SK-MEL-5 (cell line): ENCODE measurements at regions not wholly inside any gene's neighbourhood (a gene's known extent, or its start where the extent isn't known, plus 50 kb on each side); places are given as distances from the start of the nearest gene placed in this dataset.

ENCODE experiments used
- DNase-seq: peaks from one replicate; pipeline ENCODE4 v3.0.0-alpha.2; 2016; ENCODE audit warnings: low read depth, low spot score
- in situ Hi-C: cut with HindIII; loops from 2 replicates; pipeline ENCODE4 v1.10.0; 2016; ENCODE audit warnings: low sequenced_read_pairs, high pct_unique_total_duplicates, low pct_unique_long_range_greater_than_20kb

DNA sequence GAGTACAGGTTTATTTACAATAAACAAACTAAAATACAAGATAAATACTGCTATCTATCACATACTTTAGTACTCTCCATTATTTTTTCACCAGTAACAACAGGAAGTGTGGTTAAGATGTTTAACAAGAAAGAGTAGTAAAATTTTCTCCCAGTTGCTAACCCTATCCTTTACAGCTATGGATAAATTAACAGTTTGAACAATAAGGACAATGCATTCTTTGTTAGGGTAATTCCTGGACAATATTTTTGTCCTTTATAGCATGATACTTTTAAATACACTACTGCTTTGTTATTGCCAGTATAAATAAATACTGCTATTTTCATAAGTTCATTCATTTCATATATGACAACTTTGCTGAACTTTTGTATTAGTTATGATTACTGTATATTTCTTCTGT is 630.2 kb upstream of the ATXN8OS start:
- no peak for DNase-seq
- in situ Hi-C loops = no loop called here

DNA sequence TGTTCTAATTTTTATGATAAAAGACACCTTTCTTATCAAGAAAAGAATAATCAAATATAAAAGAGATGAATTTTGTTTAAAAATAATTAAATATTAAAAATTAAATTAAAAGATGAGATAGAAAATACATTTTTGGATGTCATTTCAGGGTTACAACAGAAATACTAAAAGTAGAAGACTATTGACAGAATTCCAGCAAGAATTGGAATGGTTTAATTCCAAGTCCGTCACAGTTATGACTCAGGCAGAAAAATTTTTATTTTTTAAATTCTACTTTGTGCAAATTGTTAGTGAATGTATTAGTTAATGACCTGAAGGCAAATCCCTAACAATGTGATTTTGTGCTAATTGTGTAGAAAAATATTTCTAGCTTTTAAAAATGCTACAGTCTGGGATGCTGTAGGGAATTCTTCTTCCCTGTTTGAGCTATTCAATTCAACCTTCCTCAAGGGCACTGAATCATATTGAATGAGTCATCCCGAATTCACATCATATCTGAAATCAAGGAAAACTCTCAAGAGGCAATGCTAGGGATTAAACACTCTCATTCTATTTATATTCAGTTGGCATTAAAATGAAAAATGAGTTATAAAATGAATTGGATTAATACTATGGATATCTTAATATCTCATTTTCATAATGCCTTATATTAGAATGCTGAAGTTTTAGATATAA is 633.5 kb upstream of the ATXN8OS start:
- peak; percentile 18 for DNase-seq

DNA sequence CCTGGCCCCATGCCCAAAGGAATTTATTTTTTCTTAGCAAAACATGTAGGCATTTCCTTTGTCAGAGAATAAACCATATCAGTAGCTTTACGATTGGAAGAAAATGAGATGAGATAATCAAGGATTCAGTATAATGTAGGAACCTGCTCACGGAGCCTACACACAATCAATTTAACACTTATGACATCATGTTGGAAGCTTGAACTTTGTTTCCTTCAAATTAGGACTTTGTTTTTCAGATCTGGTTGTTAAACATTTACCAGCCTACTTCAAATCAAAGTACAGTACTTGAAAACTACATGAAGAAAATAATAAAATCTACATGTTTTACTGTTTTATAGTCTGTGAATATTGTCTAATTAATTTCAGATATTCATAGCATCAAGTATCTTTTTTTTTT is 639.0 kb upstream of the ATXN8OS start:
- DNase-seq = no peak
- in situ Hi-C loops = no loop called here

More for the DNA sequence above, 633.5 kb upstream of the ATXN8OS start:
- in situ Hi-C loops = no loop called here

DNA sequence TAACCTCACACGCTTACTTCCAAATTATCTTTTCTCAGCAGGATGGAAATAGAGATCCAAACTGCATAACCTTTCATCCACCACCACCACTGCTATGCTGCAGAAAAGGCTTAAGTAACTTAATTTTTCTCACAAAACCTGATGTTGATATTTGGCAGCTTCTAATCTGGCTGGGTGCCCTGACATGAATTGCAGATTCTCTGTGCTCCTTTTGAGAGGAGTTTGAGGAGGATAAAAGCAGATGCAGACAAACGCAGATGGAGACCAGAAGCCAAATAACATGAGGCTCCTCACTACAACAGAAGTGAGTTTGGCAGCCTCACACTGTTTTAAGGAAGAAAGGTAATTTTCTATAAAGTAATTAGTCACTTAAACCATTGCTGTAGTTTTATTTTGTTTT is 646.2 kb upstream of the ATXN8OS start:
- in situ Hi-C loops = no loop called here
- DNase-seq = no peak

DNA sequence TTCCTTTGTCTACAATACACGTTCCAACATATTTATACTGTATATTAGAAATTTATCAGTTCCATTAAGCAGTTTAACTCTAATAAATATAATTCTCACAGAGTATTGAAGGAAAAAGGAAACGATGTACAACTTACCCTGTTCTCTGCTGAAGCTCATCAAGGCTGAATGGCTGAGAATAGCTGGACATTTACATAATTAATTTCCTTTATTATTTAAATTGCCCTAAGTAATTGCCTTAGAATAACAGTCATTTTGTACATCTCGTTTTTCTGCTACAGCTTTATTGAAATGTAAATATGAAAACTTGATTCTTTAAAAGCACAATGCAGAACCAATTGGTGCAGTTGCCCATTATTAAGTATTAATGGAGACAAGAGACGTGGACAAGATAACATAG is 648.3 kb upstream of the ATXN8OS start:
- in situ Hi-C loops = no loop called here
- no peak for DNase-seq

DNA sequence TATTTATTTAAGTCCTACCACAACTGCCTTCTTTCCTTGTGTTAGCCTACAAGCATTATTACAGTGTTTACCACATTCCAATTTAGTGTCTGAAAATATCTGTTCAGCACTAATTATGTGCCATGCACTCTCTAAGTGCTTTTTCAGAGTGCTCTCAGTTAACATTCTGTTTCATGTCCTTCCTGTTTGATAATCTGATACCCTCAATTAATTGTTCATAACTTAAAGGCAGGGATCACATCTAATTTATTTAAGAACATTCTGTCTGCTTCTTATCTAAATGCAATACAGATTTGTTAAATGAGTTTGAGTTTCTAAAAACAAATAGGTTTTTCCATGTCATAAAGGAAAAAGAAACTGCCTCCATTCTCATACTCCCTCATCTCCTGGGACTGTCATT is 649.6 kb upstream of the ATXN8OS start:
- in situ Hi-C loops = no loop called here

DNA sequence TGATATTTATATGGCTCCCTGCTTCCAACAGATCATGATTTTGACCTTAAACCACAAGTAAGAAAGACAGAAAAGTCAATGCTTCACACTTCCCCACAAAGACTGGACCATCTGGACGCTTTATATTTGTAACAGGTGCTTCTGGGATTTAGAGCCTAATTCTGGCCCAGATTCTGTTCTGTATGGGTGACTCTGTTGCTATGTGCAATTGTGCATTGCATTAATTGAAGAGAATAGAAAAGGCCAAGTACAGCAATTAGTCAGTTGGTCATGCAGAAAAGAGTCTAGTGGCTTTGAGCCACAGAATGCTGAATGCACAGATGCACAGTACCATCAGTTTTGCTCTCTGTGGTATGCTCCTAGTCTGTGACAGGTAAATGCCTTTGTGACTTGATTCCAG is 657.4 kb upstream of the ATXN8OS start:
- in situ Hi-C loops = no loop called here
- DNase-seq = no peak

More for the DNA sequence above, 649.6 kb upstream of the ATXN8OS start:
- DNase-seq = no peak

DNA sequence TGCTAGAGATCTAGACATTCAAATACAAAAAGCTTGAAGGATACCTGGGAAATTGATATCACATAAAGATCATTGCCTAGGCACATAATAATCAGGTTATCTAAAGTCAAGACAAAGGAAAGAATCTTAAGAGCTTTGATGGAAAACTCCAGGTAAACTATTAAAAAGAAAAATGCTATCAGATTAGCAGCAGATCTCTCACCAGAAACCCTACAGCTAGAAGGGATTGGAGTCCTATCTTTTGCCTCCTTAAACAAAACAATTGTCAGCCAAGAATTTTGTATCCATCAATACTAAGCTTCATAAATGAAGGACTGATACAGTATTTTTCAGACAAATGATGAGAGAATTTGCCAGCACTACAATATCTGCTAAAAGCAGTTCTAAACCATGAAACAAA is 682.4 kb upstream of the ATXN8OS start:
- in situ Hi-C loops = no loop called here
- DNase-seq = no peak

DNA sequence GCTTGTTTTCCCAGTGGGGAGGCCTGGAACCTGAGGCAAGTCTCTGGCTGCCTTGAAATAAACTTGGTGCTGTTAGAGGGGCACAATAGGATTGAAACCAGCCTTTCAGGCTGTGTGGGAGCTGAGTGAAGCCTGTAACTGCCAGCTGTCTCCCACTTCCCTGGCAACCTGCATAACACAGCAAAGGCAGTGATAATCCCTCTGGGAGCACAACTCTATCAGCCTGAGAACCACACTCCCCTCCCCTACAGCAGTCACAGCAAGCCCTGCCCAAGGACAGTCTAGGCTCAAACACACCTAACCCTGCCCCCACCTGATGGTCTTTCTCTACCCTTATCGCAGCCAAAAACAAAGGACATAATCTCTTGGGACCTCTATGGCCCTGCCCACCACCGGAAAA is 683.8 kb upstream of the ATXN8OS start:
- no peak for DNase-seq
- in situ Hi-C loops = no loop called here

DNA sequence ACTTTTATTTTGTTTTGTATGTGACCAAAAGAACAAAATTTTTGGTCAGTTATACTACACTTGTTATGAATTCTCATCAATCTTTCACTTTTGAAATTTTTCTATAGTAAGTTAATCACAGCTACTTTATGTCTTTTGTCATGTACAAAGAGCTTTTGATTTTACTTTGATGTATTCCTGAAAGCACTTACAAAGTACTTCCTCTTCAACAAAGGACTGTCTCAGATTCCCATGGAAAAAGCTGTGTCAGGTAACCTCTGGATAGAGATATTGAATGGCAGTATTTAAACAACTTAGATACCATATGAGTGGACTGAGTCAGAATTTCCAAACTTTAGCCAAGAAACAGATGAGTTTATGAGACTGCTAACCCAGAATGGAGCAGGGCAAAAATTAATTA is 689.3 kb upstream of the ATXN8OS start:
- in situ Hi-C loops = no loop called here
- DNase-seq = peak; percentile 15

DNA sequence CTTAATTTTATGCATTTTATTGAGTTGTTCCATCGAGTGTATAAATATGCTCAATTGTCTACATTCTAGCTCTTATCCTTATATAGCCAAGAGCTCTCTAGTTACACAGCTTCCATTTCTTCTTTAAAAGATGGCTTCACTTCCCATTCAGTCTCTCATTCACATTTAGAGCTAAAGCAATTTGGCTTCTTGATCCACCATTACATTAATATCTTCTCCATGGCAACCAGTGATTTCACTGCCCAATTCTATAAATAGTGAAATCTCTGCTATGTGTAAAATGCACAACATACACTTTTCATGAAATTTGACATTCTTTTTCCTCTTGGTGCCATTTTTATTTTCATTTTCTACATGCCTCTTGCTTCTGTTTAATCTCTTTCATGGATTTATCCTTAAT is 696.9 kb upstream of the ATXN8OS start:
- in situ Hi-C loops = no loop called here
- no peak for DNase-seq

DNA sequence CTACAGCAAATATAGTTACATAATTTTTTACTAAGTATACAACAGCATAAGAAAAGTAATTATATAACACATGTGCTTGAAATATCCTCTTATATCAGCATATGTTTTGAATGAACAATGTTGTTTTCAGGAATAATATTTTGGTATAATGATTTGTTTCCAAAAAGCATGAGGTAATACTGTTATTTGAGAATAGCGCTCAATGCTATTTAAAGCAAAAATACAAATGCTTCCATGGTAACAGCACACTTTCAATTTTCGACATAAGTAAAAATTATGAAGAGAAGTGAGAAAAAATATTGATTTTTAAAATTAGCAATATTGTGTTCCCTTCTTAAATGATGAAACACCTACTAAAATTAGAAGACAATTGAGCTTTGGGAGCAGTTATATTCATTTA is 715.9 kb upstream of the ATXN8OS start:
- DNase-seq = no peak
- in situ Hi-C loops = no loop called here

DNA sequence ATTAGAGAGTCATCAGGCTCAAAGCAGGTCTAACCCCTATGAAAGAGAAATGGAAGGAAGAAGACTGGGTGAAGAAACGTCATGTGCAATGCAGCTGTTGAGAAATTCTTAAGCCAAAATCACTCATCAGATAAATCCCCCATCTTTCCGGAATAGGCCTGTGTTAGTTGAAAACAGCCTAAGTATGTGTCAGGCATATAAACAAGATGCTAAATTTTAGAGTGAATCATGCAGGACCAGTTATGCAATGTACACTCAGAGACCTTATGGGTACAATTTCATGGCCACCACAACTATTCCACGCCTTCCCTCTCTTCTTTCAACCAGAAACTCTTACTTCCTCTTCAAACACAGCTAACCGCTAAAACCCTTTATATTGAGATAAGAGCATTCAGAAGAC is 717.7 kb upstream of the ATXN8OS start:
- no peak for DNase-seq
- in situ Hi-C loops = no loop called here

DNA sequence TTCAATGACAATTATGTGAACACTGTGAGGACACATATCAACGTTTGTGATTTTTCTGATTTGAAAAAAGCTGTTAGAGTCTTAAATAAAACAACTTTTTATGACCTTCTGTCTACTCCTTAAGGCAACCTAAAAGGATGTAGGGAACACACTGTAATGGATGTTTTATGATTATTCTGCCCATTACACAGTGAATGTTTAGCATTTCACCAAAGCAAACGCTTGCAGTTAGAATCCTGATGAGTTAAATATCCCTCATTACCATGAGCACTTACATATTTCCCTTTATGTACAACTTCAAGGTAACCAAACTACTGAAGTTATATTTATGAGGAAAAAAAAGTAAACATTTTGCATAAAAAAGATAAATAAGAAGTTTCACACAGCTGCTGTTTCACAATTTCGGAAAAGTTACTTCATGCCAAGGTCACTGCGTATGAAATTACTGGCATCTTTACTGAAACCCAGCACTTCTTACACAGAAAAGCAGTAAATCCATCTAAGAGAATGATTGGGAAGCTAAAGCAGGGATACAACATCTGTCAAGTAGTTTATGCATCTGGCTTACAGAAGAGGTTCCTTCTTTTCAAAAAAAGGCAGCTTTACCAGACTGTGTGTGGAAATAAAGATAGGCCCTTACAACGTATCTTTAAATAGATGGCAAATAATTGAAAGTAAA is 733.7 kb upstream of the ATXN8OS start:
- no peak for DNase-seq
- in situ Hi-C loops = no loop called here

DNA sequence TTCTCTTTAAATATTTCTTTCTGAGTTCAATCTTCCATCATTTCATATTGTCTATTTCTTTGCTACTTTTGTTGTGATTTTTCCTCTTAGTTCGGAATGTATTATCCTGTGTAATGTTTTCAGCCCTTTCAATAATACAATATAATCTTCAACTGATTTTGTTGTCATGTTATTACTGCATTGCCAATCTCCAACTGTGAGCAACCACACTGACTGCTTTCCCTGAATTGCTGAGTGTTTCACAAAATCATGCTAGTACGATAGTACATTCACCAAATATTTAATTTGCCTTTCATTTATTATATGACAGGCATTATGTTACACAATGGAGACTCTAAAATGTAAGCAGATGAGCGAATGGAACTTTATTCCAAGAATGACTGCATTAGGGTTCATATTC is 744.3 kb upstream of the ATXN8OS start:
- no peak for DNase-seq
- in situ Hi-C loops = no loop called here

DNA sequence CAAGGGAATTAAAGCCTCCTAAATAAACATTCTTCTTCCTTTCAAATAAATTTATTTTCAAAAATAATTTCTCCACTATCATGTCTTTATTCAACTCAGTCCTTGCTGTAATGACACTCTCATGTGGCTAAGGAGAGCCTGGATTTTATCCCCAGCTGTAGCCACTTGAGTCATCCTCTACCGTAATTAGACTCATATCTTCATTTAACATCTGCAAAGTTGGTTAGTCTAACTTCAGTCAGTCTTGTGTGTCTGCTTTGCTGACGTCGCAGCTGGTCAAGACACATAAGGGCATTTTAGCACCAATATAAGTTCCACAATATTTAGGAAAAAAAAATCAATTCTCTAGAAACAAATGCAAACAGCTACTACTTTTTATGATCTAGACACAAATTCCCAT is 776.4 kb upstream of the ATXN8OS start:
- DNase-seq = no peak
- in situ Hi-C loops = no loop called here

DNA sequence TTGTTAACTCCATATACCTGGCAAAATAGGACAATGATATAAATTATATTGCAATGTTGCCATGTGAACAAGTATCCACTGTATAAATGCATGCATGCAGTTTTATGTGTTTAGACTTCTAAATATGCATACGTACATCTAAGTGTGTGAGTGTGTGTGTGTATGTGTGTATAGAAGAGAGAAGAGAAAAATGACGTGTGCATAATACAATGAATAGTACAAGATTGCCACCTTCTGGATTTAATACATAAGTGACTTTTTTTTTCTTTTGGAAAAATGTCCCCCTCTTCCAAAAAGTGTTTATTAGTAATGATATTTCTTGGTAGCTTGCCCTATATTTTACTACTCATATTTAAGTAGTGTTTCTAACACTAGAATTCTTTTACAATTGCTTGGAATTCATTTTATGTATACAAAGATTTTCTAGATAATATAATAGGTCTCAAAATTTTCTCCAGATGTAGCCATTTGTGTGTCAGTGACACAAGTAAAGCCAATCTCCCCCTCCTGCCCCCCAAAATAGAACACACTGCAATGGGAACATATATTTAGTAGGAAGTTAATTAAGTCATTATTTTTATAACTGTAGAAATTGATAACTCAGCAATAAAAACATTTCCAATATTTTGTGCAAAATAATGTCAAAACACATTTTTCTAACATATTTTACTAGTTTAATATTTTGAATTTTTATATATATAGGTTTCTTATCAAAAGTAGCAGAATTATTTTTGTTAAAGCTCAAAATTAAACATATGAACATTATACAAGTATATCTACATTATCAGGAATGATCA is 783.3 kb upstream of the ATXN8OS start:
- DNase-seq = peak; percentile 64
- in situ Hi-C loops = no loop called here

DNA sequence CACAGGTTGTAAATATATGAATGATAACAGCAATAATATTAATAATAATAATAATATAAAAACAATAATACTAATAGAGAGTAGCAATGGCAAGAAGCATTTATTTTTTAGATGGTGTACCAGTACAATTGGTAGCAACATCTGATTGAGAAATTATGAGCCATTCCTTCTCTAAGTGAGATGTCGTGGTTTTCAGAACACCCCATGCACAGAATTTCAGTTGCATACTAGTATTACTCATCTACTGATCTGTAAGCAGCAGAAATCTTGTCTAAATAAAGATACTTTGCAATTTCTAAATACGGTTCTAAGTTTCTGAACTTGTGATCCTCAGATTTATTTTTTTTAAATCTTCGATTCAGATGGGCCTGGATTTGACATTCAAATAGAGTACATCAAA is 788.0 kb upstream of the ATXN8OS start:
- no peak for DNase-seq
- in situ Hi-C loops = no loop called here

DNA sequence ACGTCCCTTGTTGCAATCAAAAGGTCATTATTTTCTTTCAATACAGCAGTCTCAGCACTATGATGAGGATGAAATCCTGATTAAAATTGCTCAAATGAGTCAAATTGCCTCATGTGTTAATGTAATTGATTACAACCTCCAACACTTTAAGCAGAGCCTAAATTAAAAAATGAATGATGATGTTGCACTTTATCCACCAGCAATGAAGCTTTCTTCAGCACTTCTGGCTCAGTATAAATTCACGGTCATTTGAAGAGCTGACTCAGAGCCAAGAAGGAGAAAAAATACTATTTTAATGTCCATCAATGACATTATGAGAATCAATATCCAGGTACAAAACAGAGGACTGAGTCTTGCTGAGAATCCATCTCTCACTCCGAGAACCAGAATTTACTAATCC is 792.6 kb upstream of the ATXN8OS start:
- in situ Hi-C loops = no loop called here

More for the DNA sequence above, 792.6 kb upstream of the ATXN8OS start:
- DNase-seq = no peak
